ENCODE measurements at regions not wholly inside any gene's neighbourhood (a gene's known extent, or its start where the extent isn't known, plus 50 kb on each side); places are given as distances from the start of the nearest gene placed in this dataset.

- TF ChIP-seq ZEB2 (IDR thresholded peaks at IDR 0.05) (no peak), CTCF (IDR thresholded peaks at IDR 0.05 in 2 of 3, conservative IDR thresholded peaks at IDR 0.05 in 1 of 3; ENCODE audit: insufficient read depth in 2 of 3, low read depth in 1 of 3, low read length in 3 of 3) (no peak), TAF15 (IDR thresholded peaks at IDR 0.05; ENCODE audit: low read depth, low read length) (no peak), ZNF124 (CRISPR knock-in tag; IDR thresholded peaks at IDR 0.05) (no peak), RFX1 (IDR thresholded peaks at IDR 0.05) (no peak)
Measured at GRCh38 chr10:6987536-6987945, 407.5 kb upstream of the PRKCQ start.
